ENCODE measurements at regions not wholly inside any gene's neighbourhood (a gene's known extent, or its start where the extent isn't known, plus 50 kb on each side); places are given as distances from the start of the nearest gene placed in this dataset.
"Not testable (repeated sequence)": the region's sequence is repeated elsewhere in the genome, so short reads cannot be mapped to it uniquely, and the experiment has no call there.

GRCh38 chr13:90797335-90797734 lies 550.2 kb upstream of the MIR17HG start:
- intact Hi-C loops (cut with micrococcal nuclease) = no loop called here

- intact Hi-C loops (cut with micrococcal nuclease) = no loop called here
Observed at GRCh38 chr13:90798381-90798780, 549.1 kb upstream of the MIR17HG start.

GRCh38 chr13:90800082-90800746 lies 547.3 kb upstream of the MIR17HG start:
- intact Hi-C loops (cut with micrococcal nuclease) = no loop called here

GRCh38 chr13:90801621-90802020 lies 545.9 kb upstream of the MIR17HG start:
- intact Hi-C loops (cut with micrococcal nuclease) = no loop called here

- intact Hi-C loops (cut with micrococcal nuclease) = no loop called here
Observed at GRCh38 chr13:90803210-90803609, 544.3 kb upstream of the MIR17HG start.

GRCh38 chr13:90806016-90806615 lies 541.4 kb upstream of the MIR17HG start:
- intact Hi-C loops (cut with micrococcal nuclease) = no loop called here

- intact Hi-C loops (cut with micrococcal nuclease) = no loop called here
Observed at GRCh38 chr13:90806892-90807291, 540.6 kb upstream of the MIR17HG start.

GRCh38 chr13:90808838-90809237 lies 538.6 kb upstream of the MIR17HG start:
- intact Hi-C loops (cut with micrococcal nuclease) = no loop called here

GRCh38 chr13:90824032-90824431 lies 523.5 kb upstream of the MIR17HG start:
- intact Hi-C loops (cut with micrococcal nuclease) = no loop called here

- intact Hi-C loops (cut with micrococcal nuclease) = no loop called here
Observed at GRCh38 chr13:90826688-90827087, 520.8 kb upstream of the MIR17HG start.

GRCh38 chr13:90830782-90831181 lies 516.7 kb upstream of the MIR17HG start:
- intact Hi-C loops (cut with micrococcal nuclease) = no loop called here

GRCh38 chr13:90833951-90834350 lies 513.5 kb upstream of the MIR17HG start:
- intact Hi-C loops (cut with micrococcal nuclease) = no loop called here

GRCh38 chr13:90834700-90835099 lies 512.8 kb upstream of the MIR17HG start:
- intact Hi-C loops (cut with micrococcal nuclease) = no loop called here

GRCh38 chr13:90835826-90836225 lies 511.7 kb upstream of the MIR17HG start:
- intact Hi-C loops (cut with micrococcal nuclease) = no loop called here

- intact Hi-C loops (cut with micrococcal nuclease) = no loop called here
Observed at GRCh38 chr13:90838317-90838960, 509.0 kb upstream of the MIR17HG start.

- intact Hi-C loops (cut with micrococcal nuclease) = no loop called here
Observed at GRCh38 chr13:90839061-90839460, 508.4 kb upstream of the MIR17HG start.

- intact Hi-C loops (cut with micrococcal nuclease) = no loop called here
Observed at GRCh38 chr13:90846936-90847335, 500.6 kb upstream of the MIR17HG start.

GRCh38 chr13:90853666-90854065 lies 493.8 kb upstream of the MIR17HG start:
- intact Hi-C loops (cut with micrococcal nuclease) = not testable (repeated sequence)

- intact Hi-C loops (cut with micrococcal nuclease) = no loop called here
Observed at GRCh38 chr13:90857921-90858320, 489.6 kb upstream of the MIR17HG start.

- intact Hi-C loops (cut with micrococcal nuclease) = no loop called here
Observed at GRCh38 chr13:90866006-90866405, 481.5 kb upstream of the MIR17HG start.

GRCh38 chr13:90867336-90867683 lies 480.2 kb upstream of the MIR17HG start:
- intact Hi-C loops (cut with micrococcal nuclease) = no loop called here

- intact Hi-C loops (cut with micrococcal nuclease) = no loop called here
Observed at GRCh38 chr13:90868321-90868920, 479.1 kb upstream of the MIR17HG start.

GRCh38 chr13:90869580-90869979 lies 477.9 kb upstream of the MIR17HG start:
- intact Hi-C loops (cut with micrococcal nuclease) = no loop called here
